ENCODE measurements at regions not wholly inside any gene's neighbourhood (a gene's known extent, or its start where the extent isn't known, plus 50 kb on each side); places are given as distances from the start of the nearest gene placed in this dataset.

DNA sequence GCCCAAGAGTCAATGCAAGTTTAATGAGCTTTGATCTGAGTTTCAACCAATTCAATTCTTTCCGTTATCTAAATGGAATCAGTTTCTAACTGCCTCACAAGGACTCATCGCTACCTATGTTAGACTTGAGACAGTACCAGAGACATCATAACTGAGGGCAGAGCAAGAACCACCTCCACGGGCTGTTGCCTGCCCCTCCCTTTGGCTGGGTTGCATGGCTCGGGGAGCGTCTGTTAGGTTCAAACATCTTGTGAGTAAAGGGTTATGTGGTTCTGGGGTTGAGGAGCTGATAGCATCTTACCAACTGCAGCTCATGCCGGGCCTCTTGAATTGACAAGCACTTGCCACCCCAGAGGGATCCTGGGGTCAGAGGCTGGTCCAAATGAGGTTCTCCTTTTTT is 457.9 kb downstream of the ENC1 start:
- TF ChIP-seq, protein P1, sequence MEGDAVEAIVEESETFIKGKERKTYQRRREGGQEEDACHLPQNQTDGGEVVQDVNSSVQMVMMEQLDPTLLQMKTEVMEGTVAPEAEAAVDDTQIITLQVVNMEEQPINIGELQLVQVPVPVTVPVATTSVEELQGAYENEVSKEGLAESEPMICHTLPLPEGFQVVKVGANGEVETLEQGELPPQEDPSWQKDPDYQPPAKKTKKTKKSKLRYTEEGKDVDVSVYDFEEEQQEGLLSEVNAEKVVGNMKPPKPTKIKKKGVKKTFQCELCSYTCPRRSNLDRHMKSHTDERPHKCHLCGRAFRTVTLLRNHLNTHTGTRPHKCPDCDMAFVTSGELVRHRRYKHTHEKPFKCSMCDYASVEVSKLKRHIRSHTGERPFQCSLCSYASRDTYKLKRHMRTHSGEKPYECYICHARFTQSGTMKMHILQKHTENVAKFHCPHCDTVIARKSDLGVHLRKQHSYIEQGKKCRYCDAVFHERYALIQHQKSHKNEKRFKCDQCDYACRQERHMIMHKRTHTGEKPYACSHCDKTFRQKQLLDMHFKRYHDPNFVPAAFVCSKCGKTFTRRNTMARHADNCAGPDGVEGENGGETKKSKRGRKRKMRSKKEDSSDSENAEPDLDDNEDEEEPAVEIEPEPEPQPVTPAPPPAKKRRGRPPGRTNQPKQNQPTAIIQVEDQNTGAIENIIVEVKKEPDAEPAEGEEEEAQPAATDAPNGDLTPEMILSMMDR (IDR thresholded peaks at IDR 0.05): no peak
- TF ChIP-seq POLR2A (IDR thresholded peaks at IDR 0.05): no peak

Measured in testis (tissue), 2 donors.